Activated CD4-positive, alpha-beta T cell treated with anti-CD3 and anti-CD28 coated beads, Interleukin-2, amount 10 ng/mL, durations not matched to agents 24 days and 14 days (primary cell): ENCODE measurements at regions not wholly inside any gene's neighbourhood (a gene's known extent, or its start where the extent isn't known, plus 50 kb on each side); places are given as distances from the start of the nearest gene placed in this dataset.

Source experiments
- DNase-seq: peaks from one replicate; pipeline ENCODE4 v3.0.0; 2022
- H3K27ac Mint-ChIP-seq: one replicate; pipeline ENCODE4 v1.8.0; 2022; ENCODE audit warnings: mild to moderate bottlenecking, mixed read lengths
- H3K27me3 Mint-ChIP-seq: one replicate; pipeline ENCODE4 v1.8.0; 2022; ENCODE audit warnings: mixed read lengths
- H3K36me3 Mint-ChIP-seq: one replicate; pipeline ENCODE4 v1.8.0; 2022; ENCODE audit warnings: low read depth, mild to moderate bottlenecking, mixed read lengths
- H3K4me1 Mint-ChIP-seq: one replicate; pipeline ENCODE4 v1.8.0; 2021; ENCODE audit warnings: mixed read lengths
- H3K4me3 Mint-ChIP-seq: one replicate; pipeline ENCODE4 v1.8.0; 2022; ENCODE audit warnings: mild to moderate bottlenecking, moderate library complexity, mixed read lengths
- H3K9me3 Mint-ChIP-seq: one replicate; pipeline ENCODE4 v1.8.0; 2021; ENCODE audit warnings: mixed read lengths
- intact Hi-C: fragments of 100-400 bp; cut with micrococcal nuclease; formaldehyde crosslinking; loops from one replicate; pipeline ENCODE4 v1.15.1; 2023

GRCh38 chr9:90969021-90969675, 167.5 kb downstream of the SYK start:
- Mint-ChIP-seq H3K4me3 (no peak overlapping the region), H3K36me3 (no peaks in the 10 kb centered on the region), H3K9me3 (peaks cover 4% of the 10 kb centered on the region), H3K4me1 (peaks cover 21% of the 10 kb centered on the region), H3K27ac (no peak overlapping the region), H3K27me3 (peaks cover 2% of the 10 kb centered on the region)
- DNase-seq = no peak
- intact Hi-C loops = loop anchor here (5.0 kb wide), 3 partner anchors 68 to 453 kb away; partner anchors contain the start of gene NFIL3

- H3K27me3 Mint-ChIP-seq = no peaks in the 10 kb centered on the region
- no peak overlapping the region for H3K27ac Mint-ChIP-seq
- H3K36me3 Mint-ChIP-seq = no peaks in the 10 kb centered on the region
- H3K9me3 Mint-ChIP-seq = peaks cover 2% of the 10 kb centered on the region
- DNase-seq = no peak
- no peak overlapping the region for H3K4me3 Mint-ChIP-seq
- intact Hi-C loops = no loop called here
- peaks cover 19% of the 10 kb centered on the region for H3K4me1 Mint-ChIP-seq
Measured at GRCh38 chr9:90970608-90971007, 169.0 kb downstream of the SYK start.

- no peak overlapping the region for H3K4me3 Mint-ChIP-seq
- peak overlapping the region; percentile 34 for H3K27ac Mint-ChIP-seq
- peaks cover 4% of the 10 kb centered on the region for H3K27me3 Mint-ChIP-seq
- H3K9me3 Mint-ChIP-seq = no peaks in the 10 kb centered on the region
- intact Hi-C loops = no loop called here
- peaks cover 7% of the 10 kb centered on the region for H3K4me1 Mint-ChIP-seq
- no peak for DNase-seq
- H3K36me3 Mint-ChIP-seq = no peaks in the 10 kb centered on the region
Measured at GRCh38 chr9:90972057-90972456, 170.4 kb downstream of the SYK start.

GRCh38 chr9:90974016-90974415, 172.4 kb downstream of the SYK start:
- H3K4me3 Mint-ChIP-seq = no peak overlapping the region

GRCh38 chr9:90974643-90975245, 173.1 kb downstream of the SYK start:
- H3K9me3 Mint-ChIP-seq = no peaks in the 10 kb centered on the region
- peaks cover 8% of the 10 kb centered on the region for H3K27me3 Mint-ChIP-seq
- peaks cover 9% of the 10 kb centered on the region for H3K4me1 Mint-ChIP-seq
- H3K27ac Mint-ChIP-seq = no peak overlapping the region
- intact Hi-C loops = no loop called here
- no peak for DNase-seq
- H3K36me3 Mint-ChIP-seq = no peaks in the 10 kb centered on the region
- H3K4me3 Mint-ChIP-seq = no peak overlapping the region

More at GRCh38 chr9:90974016-90974415, 172.4 kb downstream of the SYK start:
- Mint-ChIP-seq H3K4me1 (peaks cover 5% of the 10 kb centered on the region), H3K27ac (no peak overlapping the region), H3K27me3 (peaks cover 8% of the 10 kb centered on the region), H3K9me3 (no peaks in the 10 kb centered on the region), H3K36me3 (no peaks in the 10 kb centered on the region)
- intact Hi-C loops = no loop called here
- DNase-seq = no peak

- intact Hi-C loops = no loop called here
- peaks cover 11% of the 10 kb centered on the region for H3K27me3 Mint-ChIP-seq
Measured at GRCh38 chr9:90975781-90976538, 174.3 kb downstream of the SYK start.

GRCh38 chr9:90979138-90979551, 177.5 kb downstream of the SYK start:
- intact Hi-C loops = no loop called here
- Mint-ChIP-seq H3K27ac (no peak overlapping the region), H3K27me3 (peaks cover 11% of the 10 kb centered on the region), H3K4me3 (no peak overlapping the region), H3K36me3 (no peaks in the 10 kb centered on the region), H3K4me1 (peaks cover 11% of the 10 kb centered on the region), H3K9me3 (no peaks in the 10 kb centered on the region)
- no peak for DNase-seq

More at GRCh38 chr9:90975781-90976538, 174.3 kb downstream of the SYK start:
- DNase-seq = no peak
- Mint-ChIP-seq H3K36me3 (no peaks in the 10 kb centered on the region), H3K9me3 (no peaks in the 10 kb centered on the region), H3K27ac (no peak overlapping the region), H3K4me1 (peaks cover 9% of the 10 kb centered on the region), H3K4me3 (no peak overlapping the region)

GRCh38 chr9:90979639-90980038, 178.0 kb downstream of the SYK start:
- Mint-ChIP-seq H3K4me1 (peaks cover 11% of the 10 kb centered on the region), H3K27ac (no peak overlapping the region), H3K4me3 (no peak overlapping the region), H3K27me3 (peaks cover 11% of the 10 kb centered on the region), H3K36me3 (no peaks in the 10 kb centered on the region), H3K9me3 (no peaks in the 10 kb centered on the region)
- no peak for DNase-seq
- intact Hi-C loops = loop anchor here (5.0 kb wide), 1 partner anchor 168 kb away; no protein-coding TSS in a partner anchor

- intact Hi-C loops = loop anchor here (5.0 kb wide), 1 partner anchor 166 kb away; no protein-coding TSS in a partner anchor
- no peaks in the 10 kb centered on the region for H3K36me3 Mint-ChIP-seq
- no peaks in the 10 kb centered on the region for H3K9me3 Mint-ChIP-seq
- H3K4me3 Mint-ChIP-seq = no peak overlapping the region
- H3K27me3 Mint-ChIP-seq = peaks cover 10% of the 10 kb centered on the region
- DNase-seq = no peak
- H3K4me1 Mint-ChIP-seq = peaks cover 10% of the 10 kb centered on the region
- no peak overlapping the region for H3K27ac Mint-ChIP-seq
Measured at GRCh38 chr9:90981726-90982125, 180.1 kb downstream of the SYK start.

- intact Hi-C loops = loop anchor here (5.0 kb wide), 1 partner anchor 164 kb away; no protein-coding TSS in a partner anchor
- Mint-ChIP-seq H3K27me3 (peaks cover 3% of the 10 kb centered on the region), H3K4me1 (peaks cover 10% of the 10 kb centered on the region), H3K9me3 (no peaks in the 10 kb centered on the region), H3K36me3 (no peaks in the 10 kb centered on the region), H3K27ac (no peak overlapping the region), H3K4me3 (no peak overlapping the region)
- no peak for DNase-seq
Measured at GRCh38 chr9:90983394-90983793, 181.8 kb downstream of the SYK start.

- H3K4me1 Mint-ChIP-seq = peaks cover 4% of the 10 kb centered on the region
- no peak overlapping the region for H3K27ac Mint-ChIP-seq
- H3K27me3 Mint-ChIP-seq = peaks cover 3% of the 10 kb centered on the region
- no peaks in the 10 kb centered on the region for H3K36me3 Mint-ChIP-seq
- intact Hi-C loops = no loop called here
- no peaks in the 10 kb centered on the region for H3K9me3 Mint-ChIP-seq
- H3K4me3 Mint-ChIP-seq = no peak overlapping the region
- DNase-seq = no peak
Measured at GRCh38 chr9:90985631-90986030, 184.0 kb downstream of the SYK start.

GRCh38 chr9:90986161-90986560, 184.5 kb downstream of the SYK start:
- Mint-ChIP-seq H3K27ac (no peak overlapping the region), H3K4me1 (peaks cover 4% of the 10 kb centered on the region), H3K36me3 (no peaks in the 10 kb centered on the region), H3K9me3 (no peaks in the 10 kb centered on the region), H3K27me3 (peaks cover 4% of the 10 kb centered on the region), H3K4me3 (no peak overlapping the region)
- DNase-seq = no peak
- intact Hi-C loops = no loop called here

- peaks cover 3% of the 10 kb centered on the region for H3K4me1 Mint-ChIP-seq
- no peak overlapping the region for H3K4me3 Mint-ChIP-seq
- no peak overlapping the region for H3K27ac Mint-ChIP-seq
- peaks cover 10% of the 10 kb centered on the region for H3K27me3 Mint-ChIP-seq
- no peak for DNase-seq
- no peaks in the 10 kb centered on the region for H3K36me3 Mint-ChIP-seq
- intact Hi-C loops = no loop called here
- no peaks in the 10 kb centered on the region for H3K9me3 Mint-ChIP-seq
Measured at GRCh38 chr9:90987566-90987965, 185.9 kb downstream of the SYK start.

- intact Hi-C loops = no loop called here
- H3K4me3 Mint-ChIP-seq = no peak overlapping the region
- H3K9me3 Mint-ChIP-seq = peaks cover 3% of the 10 kb centered on the region
- no peak for DNase-seq
- H3K27me3 Mint-ChIP-seq = peaks cover 10% of the 10 kb centered on the region
- no peaks in the 10 kb centered on the region for H3K36me3 Mint-ChIP-seq
- peaks cover 3% of the 10 kb centered on the region for H3K4me1 Mint-ChIP-seq
- no peak overlapping the region for H3K27ac Mint-ChIP-seq
Measured at GRCh38 chr9:90988318-90988717, 186.7 kb downstream of the SYK start.
